H1 (cell line): ENCODE measurements at regions not wholly inside any gene's neighbourhood (a gene's known extent, or its start where the extent isn't known, plus 50 kb on each side); places are given as distances from the start of the nearest gene placed in this dataset.

ENCODE experiments used
- CTCF ChIA-PET: fragments of 300-600 bp; sonication (Branson Sonifier 250); formaldehyde crosslinking; loops from one replicate; lab custom pipeline; 2021; ENCODE audit not compliant: partially characterized antibody; lab: Charles Lee
- POLR2A ChIA-PET: fragments of 300-600 bp; sonication (Branson Sonifier 250); formaldehyde crosslinking; loops from one replicate; lab custom pipeline; 2021; ENCODE audit warnings: inconsistent platforms; ENCODE audit not compliant: partially characterized antibody; lab: Charles Lee
- DNase-seq, 2 experiments: peaks; one replicate each; pipeline versions ENCODE4 v3.0.0 to v3.0.0-alpha.2; 2010 to 2022; ENCODE audit warnings: low spot score in 2 of 2, low read depth in 1 of 2, mixed read lengths in 1 of 2
- FAIRE-seq: peaks from 2 replicates; lab custom pipeline; 2011; peaks lifted over from hg19 to GRCh38; lab: Jason Lieb, UNC
- H2AFZ ChIP-seq: 2 replicates; pipeline ENCODE4 v1.8.1; 2012; ENCODE audit warnings: low read length, inconsistent platforms
- H2AK5ac ChIP-seq: 2 replicates; pipeline ENCODE4 v1.6.1; 2013; ENCODE audit warnings: low read depth, low read length
- H2BK120ac ChIP-seq: replicated peaks from 2 replicates; pipeline ENCODE3; 2013; ENCODE audit warnings: low read depth, low read length, inconsistent platforms
- H2BK12ac ChIP-seq: 2 replicates; pipeline ENCODE4 v1.6.1; 2013; ENCODE audit warnings: low read depth, low read length
- H2BK15ac ChIP-seq: 2 replicates; pipeline ENCODE4 v1.6.1; 2013; ENCODE audit warnings: low read length
- H2BK20ac ChIP-seq: 2 replicates; pipeline ENCODE4 v1.6.1; 2013; ENCODE audit warnings: low read length
- H2BK5ac ChIP-seq: 2 replicates; pipeline ENCODE4 v1.6.1; 2013; ENCODE audit warnings: low read depth, low read length
- H3K14ac ChIP-seq: 2 replicates; pipeline ENCODE4 v1.6.1; 2013; ENCODE audit warnings: inconsistent platforms; ENCODE audit not compliant: insufficient read length
- H3K18ac ChIP-seq: 2 replicates; pipeline ENCODE4 v1.6.1; 2013; ENCODE audit warnings: low read length; ENCODE audit errors: extremely low read depth
- H3K23ac ChIP-seq: 2 replicates; pipeline ENCODE4 v1.6.1; 2013; ENCODE audit warnings: inconsistent platforms; ENCODE audit not compliant: insufficient read length
- H3K23me2 ChIP-seq: 2 replicates; pipeline ENCODE4 v1.6.1; 2013; ENCODE audit warnings: low read depth, low read length
- H3K27ac ChIP-seq: 2 replicates; pipeline ENCODE4 v1.6.1; 2011; ENCODE audit warnings: low read depth, low read length, inconsistent platforms
- H3K27me3 ChIP-seq, 4 experiments: replicated peaks in 1 of 4; 1 replicate in 1 of 4; 2 replicates in 3 of 4; pipeline versions ENCODE4 v1.6.1 to v1.8.1; 2011 to 2013; ENCODE audit warnings: low read length in 3 of 4, mild to moderate bottlenecking in 3 of 4, inconsistent platforms in 2 of 4, mixed read lengths in 2 of 4, moderate library complexity in 1 of 4; ENCODE audit not compliant: control insufficient read depth in 3 of 4, insufficient read depth in 3 of 4; ENCODE audit errors: extremely low read depth in 1 of 4
- H3K36me3 ChIP-seq, 4 experiments: 2 replicates each; pipeline versions ENCODE4 v1.6.1 to v1.8.1; 2011 to 2013; ENCODE audit warnings: mild to moderate bottlenecking in 4 of 4, low read length in 3 of 4, moderate library complexity in 2 of 4, control low read depth in 1 of 4, inconsistent platforms in 1 of 4; ENCODE audit not compliant: insufficient read depth in 4 of 4, control insufficient read depth in 2 of 4
- H3K4ac ChIP-seq: replicated peaks from 2 replicates; pipeline ENCODE3; 2013; ENCODE audit warnings: low read length, low read depth, mixed read lengths, inconsistent platforms; ENCODE audit not compliant: insufficient read length
- H3K4me1 ChIP-seq, 4 experiments: replicated peaks in 1 of 4; 1 replicate in 1 of 4; 2 replicates in 3 of 4; pipeline versions ENCODE4 v1.6.1 to v1.8.1; 2011 to 2013; ENCODE audit warnings: low read length in 3 of 4, inconsistent platforms in 2 of 4, mixed read lengths in 1 of 4; ENCODE audit not compliant: insufficient read depth in 4 of 4, control insufficient read depth in 3 of 4
- H3K4me2 ChIP-seq, 2 experiments: 2 replicates each; pipeline versions ENCODE4 v1.6.1 to v1.8.1; 2011 to 2013; ENCODE audit warnings: low read depth in 2 of 2, low read length in 2 of 2, control low read depth in 1 of 2, inconsistent platforms in 1 of 2, mild to moderate bottlenecking in 1 of 2; ENCODE audit not compliant: insufficient read depth in 1 of 2
- H3K4me3 ChIP-seq, 4 experiments: fragments of 200-600, 300-600 bp in 1 of 4; sonication (generic), shearing (Covaris generic), sonication (Bioruptor Twin) in 1 of 4; 2 replicates each; pipeline versions ENCODE4 v1.5.1 to v1.8.1; 2011 to 2016; ENCODE audit warnings: low read length in 4 of 4, low read depth in 3 of 4, control low read depth in 2 of 4, inconsistent platforms in 2 of 4, mild to moderate bottlenecking in 2 of 4, mixed read lengths in 1 of 4, moderate library complexity in 1 of 4; ENCODE audit not compliant: insufficient read depth in 2 of 4; ENCODE audit errors: extremely low read depth in 1 of 4
- H3K56ac ChIP-seq: replicated peaks from 2 replicates; pipeline ENCODE3; 2013; ENCODE audit warnings: low read depth, mild to moderate bottlenecking, mixed read lengths, low read length, inconsistent platforms; ENCODE audit not compliant: insufficient read length
- H3K79me1 ChIP-seq: 2 replicates; pipeline ENCODE4 v1.6.1; 2013; ENCODE audit warnings: low read depth, low read length, control low read depth
- H3K79me2 ChIP-seq, 2 experiments: 2 replicates each; pipeline versions ENCODE4 v1.6.1 to v1.8.1; 2012 to 2013; ENCODE audit warnings: low read length in 2 of 2, mild to moderate bottlenecking in 2 of 2, inconsistent platforms in 1 of 2; ENCODE audit not compliant: insufficient read depth in 2 of 2, control insufficient read depth in 1 of 2
- H3K9ac ChIP-seq, 4 experiments: replicated peaks in 1 of 4; 1 replicate in 1 of 4; 2 replicates in 3 of 4; pipeline versions ENCODE4 v1.6.1 to v1.8.1; 2011 to 2013; ENCODE audit warnings: low read depth in 3 of 4, low read length in 3 of 4, control low read depth in 2 of 4, mild to moderate bottlenecking in 2 of 4, moderate library complexity in 2 of 4, inconsistent platforms in 1 of 4; ENCODE audit errors: extremely low read depth in 1 of 4
- H3K9me3 ChIP-seq, 2 experiments: 2 replicates each; pipeline versions ENCODE4 v1.6.1 to v1.8.1; 2012 to 2013; ENCODE audit warnings: mild to moderate bottlenecking in 2 of 2, moderate library complexity in 2 of 2, control low read depth in 1 of 2, inconsistent platforms in 1 of 2, low read depth in 1 of 2, low read length in 1 of 2, mixed read lengths in 1 of 2; ENCODE audit not compliant: insufficient read depth in 2 of 2
- H4K20me1 ChIP-seq, 2 experiments: replicated peaks in 1 of 2; 2 replicates each; pipeline versions ENCODE3 to v1.8.1; 2011 to 2013; ENCODE audit warnings: inconsistent platforms in 2 of 2, low read length in 2 of 2, mild to moderate bottlenecking in 1 of 2; ENCODE audit not compliant: insufficient read depth in 2 of 2, control insufficient read depth in 1 of 2
- H4K5ac ChIP-seq: 2 replicates; pipeline ENCODE4 v1.6.1; 2013; ENCODE audit warnings: low read length, low read depth, mixed read lengths, inconsistent platforms; ENCODE audit not compliant: insufficient read length
- H4K8ac ChIP-seq: 2 replicates; pipeline ENCODE4 v1.8.0; 2013; ENCODE audit warnings: mild to moderate bottlenecking, moderate library complexity, low read length, inconsistent platforms; ENCODE audit not compliant: insufficient read depth; ENCODE audit errors: extremely low read depth
- H4K91ac ChIP-seq: replicated peaks from 2 replicates; pipeline ENCODE3; 2013; ENCODE audit warnings: low read length, mixed read lengths, inconsistent platforms; ENCODE audit not compliant: insufficient read length
- WGBS, 2 experiments: shearing (Covaris generic) in 1 of 2; methylation state at CpG; one replicate each; pipeline versions ENCODE4 v1.1.6 to v1.1.7; 2013 to 2015; ENCODE audit warnings: low lambda C conversion rate in 2 of 2, mixed read lengths in 2 of 2, inconsistent platforms in 1 of 2, low coverage in 1 of 2, missing lambda C conversion rate in 1 of 2; ENCODE audit not compliant: insufficient replicate concordance in 2 of 2, insufficient coverage in 1 of 2, insufficient read length in 1 of 2; ENCODE audit errors: extremely low coverage in 1 of 2, missing lambda C conversion rate in 1 of 2; 5-methylcytosine and 5-hydroxymethylcytosine counted together
- TF ChIP-seq, protein P1 (sequence below): fragments of 300-600 bp; sonication (generic); IDR thresholded peaks from 2 replicates; pipeline ENCODE4 v1.7.1; 2012; ENCODE audit warnings: low read length, moderate library complexity, mild to moderate bottlenecking, inconsistent platforms; ENCODE audit not compliant: insufficient replicate concordance

DNA sequence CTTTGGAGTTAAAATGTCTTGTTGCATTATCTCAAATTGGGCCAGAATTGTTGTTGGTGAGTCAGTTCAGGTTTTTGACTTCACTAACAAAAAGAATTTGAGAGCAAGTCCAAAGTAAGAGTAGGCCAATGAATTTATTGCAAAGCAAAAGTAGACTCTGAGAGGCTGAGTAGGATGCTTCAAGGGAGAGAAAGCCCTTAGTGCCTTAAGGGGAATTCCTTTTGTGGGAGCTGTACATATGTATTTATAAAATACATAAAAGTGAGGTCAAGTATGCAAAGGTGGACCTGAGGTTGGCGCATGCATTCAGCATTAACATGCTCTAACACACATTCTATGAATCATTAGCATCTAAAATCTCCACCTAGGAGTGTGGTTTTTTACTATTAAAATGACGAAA lies 565.4 kb downstream of the GRXCR1 start:
- no peak overlapping the region for H2BK12ac ChIP-seq
- ChIA-PET POLR2A (no interaction called here), CTCF (no interaction called here)
- H4K8ac ChIP-seq, result no peak overlapping the region
- no peaks in the 10 kb centered on the region for H4K20me1 ChIP-seq
- no peak overlapping the region for H3K23ac ChIP-seq
- H2BK120ac ChIP-seq, result no peak overlapping the region
- no peak overlapping the region for H2AK5ac ChIP-seq
- no peak for DNase-seq
- H3K27me3 ChIP-seq, result no peaks in the 10 kb centered on the region
- H4K5ac ChIP-seq, result no peak overlapping the region
- no peak overlapping the region for H3K4me2 ChIP-seq
- no peak overlapping the region for H2BK20ac ChIP-seq
- H3K14ac ChIP-seq, result no peak overlapping the region
- no peak overlapping the region for H2BK5ac ChIP-seq
- 82% methylated on average over 2 of the region's 2 CpGs; no CpG with 5 or more reads in 1 of the 2 experiments for WGBS, 2 experiments
- no peak overlapping the region for H3K9ac ChIP-seq
- no peaks in the 10 kb centered on the region for H3K36me3 ChIP-seq
- no peak overlapping the region for H4K91ac ChIP-seq
- H3K9me3 ChIP-seq, result no peaks in the 10 kb centered on the region
- peak overlapping the region; percentile 48; the same call in 1 of the 2 replicates for H2AFZ ChIP-seq
- no peak overlapping the region for H3K4ac ChIP-seq
- H3K23me2 ChIP-seq, result no peaks in the 10 kb centered on the region; the same call in 1 of the 2 replicates
- peaks cover 0 to 6% (median 3%) of the 10 kb centered on the region in 4 experiments; a peak in 3 of 7 replicates for H3K4me1 ChIP-seq
- H3K79me2 ChIP-seq, result no peaks in the 10 kb centered on the region
- H3K4me3 ChIP-seq, result no peak overlapping the region
- H2BK15ac ChIP-seq, result no peak overlapping the region
- no peak overlapping the region for H3K18ac ChIP-seq
- H3K56ac ChIP-seq, result no peak overlapping the region
- no peak overlapping the region for H3K27ac ChIP-seq
- no peak for FAIRE-seq
- H3K79me1 ChIP-seq, result no peaks in the 10 kb centered on the region
- TF ChIP-seq, protein P1, sequence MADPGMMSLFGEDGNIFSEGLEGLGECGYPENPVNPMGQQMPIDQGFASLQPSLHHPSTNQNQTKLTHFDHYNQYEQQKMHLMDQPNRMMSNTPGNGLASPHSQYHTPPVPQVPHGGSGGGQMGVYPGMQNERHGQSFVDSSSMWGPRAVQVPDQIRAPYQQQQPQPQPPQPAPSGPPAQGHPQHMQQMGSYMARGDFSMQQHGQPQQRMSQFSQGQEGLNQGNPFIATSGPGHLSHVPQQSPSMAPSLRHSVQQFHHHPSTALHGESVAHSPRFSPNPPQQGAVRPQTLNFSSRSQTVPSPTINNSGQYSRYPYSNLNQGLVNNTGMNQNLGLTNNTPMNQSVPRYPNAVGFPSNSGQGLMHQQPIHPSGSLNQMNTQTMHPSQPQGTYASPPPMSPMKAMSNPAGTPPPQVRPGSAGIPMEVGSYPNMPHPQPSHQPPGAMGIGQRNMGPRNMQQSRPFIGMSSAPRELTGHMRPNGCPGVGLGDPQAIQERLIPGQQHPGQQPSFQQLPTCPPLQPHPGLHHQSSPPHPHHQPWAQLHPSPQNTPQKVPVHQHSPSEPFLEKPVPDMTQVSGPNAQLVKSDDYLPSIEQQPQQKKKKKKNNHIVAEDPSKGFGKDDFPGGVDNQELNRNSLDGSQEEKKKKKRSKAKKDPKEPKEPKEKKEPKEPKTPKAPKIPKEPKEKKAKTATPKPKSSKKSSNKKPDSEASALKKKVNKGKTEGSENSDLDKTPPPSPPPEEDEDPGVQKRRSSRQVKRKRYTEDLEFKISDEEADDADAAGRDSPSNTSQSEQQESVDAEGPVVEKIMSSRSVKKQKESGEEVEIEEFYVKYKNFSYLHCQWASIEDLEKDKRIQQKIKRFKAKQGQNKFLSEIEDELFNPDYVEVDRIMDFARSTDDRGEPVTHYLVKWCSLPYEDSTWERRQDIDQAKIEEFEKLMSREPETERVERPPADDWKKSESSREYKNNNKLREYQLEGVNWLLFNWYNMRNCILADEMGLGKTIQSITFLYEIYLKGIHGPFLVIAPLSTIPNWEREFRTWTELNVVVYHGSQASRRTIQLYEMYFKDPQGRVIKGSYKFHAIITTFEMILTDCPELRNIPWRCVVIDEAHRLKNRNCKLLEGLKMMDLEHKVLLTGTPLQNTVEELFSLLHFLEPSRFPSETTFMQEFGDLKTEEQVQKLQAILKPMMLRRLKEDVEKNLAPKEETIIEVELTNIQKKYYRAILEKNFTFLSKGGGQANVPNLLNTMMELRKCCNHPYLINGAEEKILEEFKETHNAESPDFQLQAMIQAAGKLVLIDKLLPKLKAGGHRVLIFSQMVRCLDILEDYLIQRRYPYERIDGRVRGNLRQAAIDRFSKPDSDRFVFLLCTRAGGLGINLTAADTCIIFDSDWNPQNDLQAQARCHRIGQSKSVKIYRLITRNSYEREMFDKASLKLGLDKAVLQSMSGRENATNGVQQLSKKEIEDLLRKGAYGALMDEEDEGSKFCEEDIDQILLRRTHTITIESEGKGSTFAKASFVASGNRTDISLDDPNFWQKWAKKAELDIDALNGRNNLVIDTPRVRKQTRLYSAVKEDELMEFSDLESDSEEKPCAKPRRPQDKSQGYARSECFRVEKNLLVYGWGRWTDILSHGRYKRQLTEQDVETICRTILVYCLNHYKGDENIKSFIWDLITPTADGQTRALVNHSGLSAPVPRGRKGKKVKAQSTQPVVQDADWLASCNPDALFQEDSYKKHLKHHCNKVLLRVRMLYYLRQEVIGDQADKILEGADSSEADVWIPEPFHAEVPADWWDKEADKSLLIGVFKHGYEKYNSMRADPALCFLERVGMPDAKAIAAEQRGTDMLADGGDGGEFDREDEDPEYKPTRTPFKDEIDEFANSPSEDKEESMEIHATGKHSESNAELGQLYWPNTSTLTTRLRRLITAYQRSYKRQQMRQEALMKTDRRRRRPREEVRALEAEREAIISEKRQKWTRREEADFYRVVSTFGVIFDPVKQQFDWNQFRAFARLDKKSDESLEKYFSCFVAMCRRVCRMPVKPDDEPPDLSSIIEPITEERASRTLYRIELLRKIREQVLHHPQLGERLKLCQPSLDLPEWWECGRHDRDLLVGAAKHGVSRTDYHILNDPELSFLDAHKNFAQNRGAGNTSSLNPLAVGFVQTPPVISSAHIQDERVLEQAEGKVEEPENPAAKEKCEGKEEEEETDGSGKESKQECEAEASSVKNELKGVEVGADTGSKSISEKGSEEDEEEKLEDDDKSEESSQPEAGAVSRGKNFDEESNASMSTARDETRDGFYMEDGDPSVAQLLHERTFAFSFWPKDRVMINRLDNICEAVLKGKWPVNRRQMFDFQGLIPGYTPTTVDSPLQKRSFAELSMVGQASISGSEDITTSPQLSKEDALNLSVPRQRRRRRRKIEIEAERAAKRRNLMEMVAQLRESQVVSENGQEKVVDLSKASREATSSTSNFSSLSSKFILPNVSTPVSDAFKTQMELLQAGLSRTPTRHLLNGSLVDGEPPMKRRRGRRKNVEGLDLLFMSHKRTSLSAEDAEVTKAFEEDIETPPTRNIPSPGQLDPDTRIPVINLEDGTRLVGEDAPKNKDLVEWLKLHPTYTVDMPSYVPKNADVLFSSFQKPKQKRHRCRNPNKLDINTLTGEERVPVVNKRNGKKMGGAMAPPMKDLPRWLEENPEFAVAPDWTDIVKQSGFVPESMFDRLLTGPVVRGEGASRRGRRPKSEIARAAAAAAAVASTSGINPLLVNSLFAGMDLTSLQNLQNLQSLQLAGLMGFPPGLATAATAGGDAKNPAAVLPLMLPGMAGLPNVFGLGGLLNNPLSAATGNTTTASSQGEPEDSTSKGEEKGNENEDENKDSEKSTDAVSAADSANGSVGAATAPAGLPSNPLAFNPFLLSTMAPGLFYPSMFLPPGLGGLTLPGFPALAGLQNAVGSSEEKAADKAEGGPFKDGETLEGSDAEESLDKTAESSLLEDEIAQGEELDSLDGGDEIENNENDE, result no peak
